Nephron progenitor cell (in vitro differentiated cells): ENCODE measurements at regions not wholly inside any gene's neighbourhood (a gene's known extent, or its start where the extent isn't known, plus 50 kb on each side); places are given as distances from the start of the nearest gene placed in this dataset.

Experiments
- DNase-seq: peaks from one replicate; pipeline ENCODE4 v3.0.0; 2021
- H3K27ac Mint-ChIP-seq: 2 replicates; pipeline ENCODE4 v1.8.0; 2021; ENCODE audit warnings: mild to moderate bottlenecking, moderate library complexity, mixed read lengths
- H3K27me3 Mint-ChIP-seq: 2 replicates; pipeline ENCODE4 v1.8.0; 2021; ENCODE audit warnings: mild to moderate bottlenecking, low read depth, mixed read lengths; ENCODE audit not compliant: poor library complexity
- H3K36me3 Mint-ChIP-seq: 2 replicates; pipeline ENCODE4 v1.8.0; 2021; ENCODE audit warnings: low read depth, mixed read lengths
- H3K4me1 Mint-ChIP-seq: 2 replicates; pipeline ENCODE4 v1.8.0; 2021; ENCODE audit warnings: mixed read lengths
- H3K4me3 Mint-ChIP-seq: 2 replicates; pipeline ENCODE4 v1.8.0; 2021; ENCODE audit warnings: mild to moderate bottlenecking, moderate library complexity, mixed read lengths
- H3K9me3 Mint-ChIP-seq: 2 replicates; pipeline ENCODE4 v1.8.0; 2021; ENCODE audit warnings: mild to moderate bottlenecking, moderate library complexity, mixed read lengths
- TF ChIP-seq, protein P1 (sequence below): fragments of 200-600 bp; sonication (generic); IDR thresholded peaks from 2 replicates; pipeline ENCODE4 v1.5.0; 2021; ENCODE audit warnings: antibody characterized with exemption

DNA sequence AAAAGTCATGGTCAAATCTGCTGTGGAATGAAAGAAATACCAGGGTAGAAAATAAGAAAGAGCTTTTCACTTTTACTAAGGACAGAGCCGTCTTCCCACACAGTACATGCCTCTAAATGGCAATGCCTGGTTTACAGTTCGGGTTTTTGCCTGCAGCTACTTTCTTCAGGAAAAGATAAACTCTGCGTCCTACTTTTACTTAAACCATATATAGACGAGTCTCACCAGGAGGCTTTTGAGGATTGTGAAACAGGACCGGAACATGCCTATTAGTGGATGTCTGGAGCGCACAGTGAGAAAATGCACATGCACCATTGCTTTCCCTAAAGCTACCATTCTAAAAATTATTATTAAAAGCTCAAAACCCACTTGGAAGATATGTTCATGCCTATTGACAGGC lies 70.5 kb downstream of the KLF6 start:
- Mint-ChIP-seq H3K27me3 (peaks cover 5% of the 10 kb centered on the region), H3K4me3 (no peak overlapping the region), H3K4me1 (peaks cover 9% of the 10 kb centered on the region), H3K27ac (no peak overlapping the region), H3K36me3 (no peaks in the 10 kb centered on the region), H3K9me3 (peaks cover 26% of the 10 kb centered on the region)
- TF ChIP-seq, protein P1, sequence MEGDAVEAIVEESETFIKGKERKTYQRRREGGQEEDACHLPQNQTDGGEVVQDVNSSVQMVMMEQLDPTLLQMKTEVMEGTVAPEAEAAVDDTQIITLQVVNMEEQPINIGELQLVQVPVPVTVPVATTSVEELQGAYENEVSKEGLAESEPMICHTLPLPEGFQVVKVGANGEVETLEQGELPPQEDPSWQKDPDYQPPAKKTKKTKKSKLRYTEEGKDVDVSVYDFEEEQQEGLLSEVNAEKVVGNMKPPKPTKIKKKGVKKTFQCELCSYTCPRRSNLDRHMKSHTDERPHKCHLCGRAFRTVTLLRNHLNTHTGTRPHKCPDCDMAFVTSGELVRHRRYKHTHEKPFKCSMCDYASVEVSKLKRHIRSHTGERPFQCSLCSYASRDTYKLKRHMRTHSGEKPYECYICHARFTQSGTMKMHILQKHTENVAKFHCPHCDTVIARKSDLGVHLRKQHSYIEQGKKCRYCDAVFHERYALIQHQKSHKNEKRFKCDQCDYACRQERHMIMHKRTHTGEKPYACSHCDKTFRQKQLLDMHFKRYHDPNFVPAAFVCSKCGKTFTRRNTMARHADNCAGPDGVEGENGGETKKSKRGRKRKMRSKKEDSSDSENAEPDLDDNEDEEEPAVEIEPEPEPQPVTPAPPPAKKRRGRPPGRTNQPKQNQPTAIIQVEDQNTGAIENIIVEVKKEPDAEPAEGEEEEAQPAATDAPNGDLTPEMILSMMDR: no peak
- no peak for DNase-seq

DNA sequence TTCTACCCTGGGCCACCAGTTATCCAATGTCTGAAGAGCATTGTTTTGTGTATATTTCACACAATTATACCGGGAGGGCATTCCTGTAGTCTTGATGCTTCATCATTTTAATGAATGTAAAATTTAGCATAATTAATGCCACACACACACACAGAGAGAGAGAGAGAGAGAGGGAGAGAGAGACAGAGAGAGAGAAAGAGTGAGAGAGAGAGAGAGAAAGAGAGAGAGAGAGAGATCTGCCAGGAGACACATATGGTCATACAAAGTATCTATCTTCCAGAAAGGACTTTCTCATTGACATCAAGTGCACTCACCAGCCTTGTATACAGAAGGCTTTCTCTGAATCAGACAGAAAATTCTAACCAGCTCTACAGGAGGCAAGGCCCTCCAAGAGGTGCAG lies 72.3 kb downstream of the KLF6 start:
- Mint-ChIP-seq H3K9me3 (peaks cover 26% of the 10 kb centered on the region), H3K27ac (no peak overlapping the region), H3K4me1 (peaks cover 6% of the 10 kb centered on the region), H3K27me3 (peaks cover 5% of the 10 kb centered on the region), H3K4me3 (no peak overlapping the region), H3K36me3 (no peaks in the 10 kb centered on the region)
- TF ChIP-seq, protein P1: no peak
- no peak for DNase-seq

DNA sequence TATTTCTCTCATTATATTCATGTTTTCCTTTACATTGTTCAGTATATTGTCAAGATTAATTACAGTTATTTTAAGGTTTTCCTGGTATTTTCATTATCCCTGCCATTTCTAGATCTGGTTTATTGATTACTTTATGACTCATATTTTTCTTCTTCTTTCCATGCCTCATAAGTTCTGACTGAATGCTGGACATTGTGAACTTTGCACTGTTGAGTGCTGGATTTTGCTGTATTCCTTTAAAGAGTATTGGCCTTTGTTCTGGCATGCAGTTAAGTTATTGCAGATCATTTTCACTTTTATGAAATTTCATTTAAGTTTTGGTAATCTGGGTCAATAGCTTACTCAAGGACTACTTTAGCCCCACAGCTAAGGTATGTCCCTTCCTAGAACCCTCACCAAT lies 73.1 kb downstream of the KLF6 start:
- Mint-ChIP-seq H3K27ac (no peak overlapping the region), H3K36me3 (no peaks in the 10 kb centered on the region), H3K9me3 (peaks cover 26% of the 10 kb centered on the region), H3K27me3 (peaks cover 5% of the 10 kb centered on the region), H3K4me1 (peaks cover 6% of the 10 kb centered on the region), H3K4me3 (no peak overlapping the region)
- TF ChIP-seq, protein P1: no peak
- DNase-seq: no peak

DNA sequence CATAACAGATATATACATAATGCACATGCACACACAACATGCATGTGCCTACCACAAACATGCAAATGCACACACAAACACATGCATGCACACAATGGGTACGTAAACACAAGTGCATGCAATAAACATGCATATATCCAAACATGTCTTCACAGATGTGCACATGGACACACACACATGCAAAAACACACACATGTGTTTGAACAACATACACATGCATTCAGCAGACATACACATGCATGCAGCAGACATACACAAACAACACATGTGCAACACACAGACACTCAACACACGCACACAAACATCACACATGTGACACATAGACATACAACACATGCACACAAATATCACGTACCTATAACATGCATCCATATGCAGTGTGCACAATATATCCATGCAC lies 74.2 kb downstream of the KLF6 start:
- DNase-seq: no peak
- Mint-ChIP-seq H3K36me3 (no peaks in the 10 kb centered on the region), H3K9me3 (peaks cover 26% of the 10 kb centered on the region), H3K27ac (no peak overlapping the region), H3K4me3 (no peak overlapping the region), H3K4me1 (no peaks in the 10 kb centered on the region), H3K27me3 (peaks cover 5% of the 10 kb centered on the region)
- TF ChIP-seq, protein P1: no peak

GRCh38 chr10:3709456-3710060 lies 75.5 kb downstream of the KLF6 start:
- Mint-ChIP-seq H3K9me3 (peaks cover 26% of the 10 kb centered on the region), H3K27ac (no peak overlapping the region), H3K4me3 (no peak overlapping the region), H3K4me1 (no peaks in the 10 kb centered on the region), H3K36me3 (no peaks in the 10 kb centered on the region), H3K27me3 (no peaks in the 10 kb centered on the region)
- TF ChIP-seq, protein P1: no peak
- no peak for DNase-seq

DNA sequence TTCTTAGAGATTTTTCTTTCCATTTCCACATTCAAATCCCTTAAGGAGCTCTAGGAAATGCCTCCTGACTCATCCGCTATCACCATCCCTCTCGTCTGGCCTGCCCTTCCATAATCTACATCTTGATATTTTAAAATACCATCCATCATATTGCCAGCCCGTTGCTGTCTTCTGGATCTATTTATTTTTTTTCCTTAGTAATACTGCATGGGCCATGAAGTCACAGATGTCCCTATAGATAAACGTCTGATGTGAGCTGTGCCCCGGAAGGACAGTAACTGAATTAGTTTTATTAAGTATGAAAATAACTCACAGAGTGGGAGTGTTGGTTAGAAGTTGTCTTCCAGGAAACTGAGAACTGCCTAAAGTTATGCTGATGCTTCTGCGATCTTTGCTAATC lies 76.2 kb downstream of the KLF6 start:
- DNase-seq: no peak
- H3K27ac Mint-ChIP-seq: no peak overlapping the region
- TF ChIP-seq, protein P1: no peak
- H3K27me3 Mint-ChIP-seq: no peaks in the 10 kb centered on the region
- no peaks in the 10 kb centered on the region for H3K4me1 Mint-ChIP-seq
- no peak overlapping the region for H3K4me3 Mint-ChIP-seq
- H3K36me3 Mint-ChIP-seq: no peaks in the 10 kb centered on the region
- H3K9me3 Mint-ChIP-seq: peaks cover 26% of the 10 kb centered on the region
